ENCODE measurements at regions not wholly inside any gene's neighbourhood (a gene's known extent, or its start where the extent isn't known, plus 50 kb on each side); places are given as distances from the start of the nearest gene placed in this dataset.
A peak's percentile ranks its signal among the peaks of the same experiment; 100 is the strongest.

- no peak for ATAC-seq
Measured at GRCh38 chr2:7392076-7392787, 475.0 kb downstream of the RNF144A start.

GRCh38 chr2:7394195-7394594 is 477.0 kb downstream of the RNF144A start:
- no peak for ATAC-seq

- ATAC-seq: no peak
Measured at GRCh38 chr2:7400628-7401027, 483.4 kb downstream of the RNF144A start.

GRCh38 chr2:7403092-7403775 is 486.0 kb downstream of the RNF144A start:
- no peak for ATAC-seq

GRCh38 chr2:7405861-7406715 is 488.9 kb downstream of the RNF144A start:
- ATAC-seq: no peak

GRCh38 chr2:7407001-7407400 is 489.8 kb downstream of the RNF144A start:
- ATAC-seq: no peak

- no peak for ATAC-seq
Measured at GRCh38 chr2:7407906-7408680, 490.9 kb downstream of the RNF144A start.

- ATAC-seq: no peak
Measured at GRCh38 chr2:7411691-7412090, 494.5 kb downstream of the RNF144A start.

GRCh38 chr2:7417845-7418742 is 500.9 kb downstream of the RNF144A start:
- ATAC-seq: no peak

GRCh38 chr2:7419186-7419585 is 502.0 kb downstream of the RNF144A start:
- no peak for ATAC-seq

GRCh38 chr2:7419814-7420311 is 502.7 kb downstream of the RNF144A start:
- ATAC-seq: no peak

GRCh38 chr2:7420530-7420929 is 503.3 kb downstream of the RNF144A start:
- ATAC-seq: no peak

GRCh38 chr2:7424481-7424880 is 507.3 kb downstream of the RNF144A start:
- ATAC-seq: no peak

- no peak for ATAC-seq
Measured at GRCh38 chr2:7427293-7428060, 510.3 kb downstream of the RNF144A start.

GRCh38 chr2:7428454-7429204 is 511.4 kb downstream of the RNF144A start:
- ATAC-seq: no peak

- ATAC-seq: no peak
Measured at GRCh38 chr2:7429733-7430132, 512.5 kb downstream of the RNF144A start.

GRCh38 chr2:7430421-7430868 is 513.2 kb downstream of the RNF144A start:
- ATAC-seq: no peak

- peak in 1 of 2 donors; percentile 22 for ATAC-seq
Measured at GRCh38 chr2:7430869-7431641, 513.8 kb downstream of the RNF144A start.

- ATAC-seq: no peak
Measured at GRCh38 chr2:7432436-7432835, 515.2 kb downstream of the RNF144A start.
